ENCODE measurements at regions not wholly inside any gene's neighbourhood (a gene's known extent, or its start where the extent isn't known, plus 50 kb on each side); places are given as distances from the start of the nearest gene placed in this dataset.

DNA sequence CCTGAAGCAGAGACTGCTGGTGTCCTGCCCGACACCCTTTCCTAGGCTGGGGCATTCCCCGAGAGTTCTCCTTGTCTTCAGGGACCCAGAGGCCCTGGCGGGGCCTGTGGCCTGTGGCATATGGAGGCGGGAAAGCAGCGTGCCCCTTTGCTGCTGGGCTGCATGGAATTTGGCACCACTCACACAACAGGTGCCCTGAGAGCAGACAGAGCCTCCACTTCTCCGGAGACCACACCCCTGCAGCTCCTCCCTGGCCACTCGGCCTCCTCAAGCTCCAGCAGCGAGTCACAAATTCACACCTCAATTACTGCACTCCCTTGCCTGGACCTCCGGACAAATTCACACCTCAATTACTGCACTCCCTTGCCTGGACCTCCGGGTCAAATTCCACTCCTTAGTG, 1375.2 kb downstream of the TBC1D22A start:
- DNase-seq (ENCODE audit: low read depth, low spot score): no peak
- in situ Hi-C loops (cut with HindIII; ENCODE audit: low pct_unique_long_range_greater_than_20kb, low sequenced_read_pairs): no loop called here
- CTCF ChIA-PET: no interaction called here
- no peak overlapping the region for H3K27ac ChIP-seq (ENCODE audit: low read length)
- no peak overlapping the region for H3K4me3 ChIP-seq (ENCODE audit: low read depth in 2 of 2, low read length in 2 of 2)
- no peak for TF ChIP-seq POLR2AphosphoS5 (IDR thresholded peaks at IDR 0.05; ENCODE audit: low read depth, low read length)
- no peak for TF ChIP-seq TCF7L2 (IDR thresholded peaks at IDR 0.05; ENCODE audit: low read depth, low read length)
- TF ChIP-seq, protein P1, sequence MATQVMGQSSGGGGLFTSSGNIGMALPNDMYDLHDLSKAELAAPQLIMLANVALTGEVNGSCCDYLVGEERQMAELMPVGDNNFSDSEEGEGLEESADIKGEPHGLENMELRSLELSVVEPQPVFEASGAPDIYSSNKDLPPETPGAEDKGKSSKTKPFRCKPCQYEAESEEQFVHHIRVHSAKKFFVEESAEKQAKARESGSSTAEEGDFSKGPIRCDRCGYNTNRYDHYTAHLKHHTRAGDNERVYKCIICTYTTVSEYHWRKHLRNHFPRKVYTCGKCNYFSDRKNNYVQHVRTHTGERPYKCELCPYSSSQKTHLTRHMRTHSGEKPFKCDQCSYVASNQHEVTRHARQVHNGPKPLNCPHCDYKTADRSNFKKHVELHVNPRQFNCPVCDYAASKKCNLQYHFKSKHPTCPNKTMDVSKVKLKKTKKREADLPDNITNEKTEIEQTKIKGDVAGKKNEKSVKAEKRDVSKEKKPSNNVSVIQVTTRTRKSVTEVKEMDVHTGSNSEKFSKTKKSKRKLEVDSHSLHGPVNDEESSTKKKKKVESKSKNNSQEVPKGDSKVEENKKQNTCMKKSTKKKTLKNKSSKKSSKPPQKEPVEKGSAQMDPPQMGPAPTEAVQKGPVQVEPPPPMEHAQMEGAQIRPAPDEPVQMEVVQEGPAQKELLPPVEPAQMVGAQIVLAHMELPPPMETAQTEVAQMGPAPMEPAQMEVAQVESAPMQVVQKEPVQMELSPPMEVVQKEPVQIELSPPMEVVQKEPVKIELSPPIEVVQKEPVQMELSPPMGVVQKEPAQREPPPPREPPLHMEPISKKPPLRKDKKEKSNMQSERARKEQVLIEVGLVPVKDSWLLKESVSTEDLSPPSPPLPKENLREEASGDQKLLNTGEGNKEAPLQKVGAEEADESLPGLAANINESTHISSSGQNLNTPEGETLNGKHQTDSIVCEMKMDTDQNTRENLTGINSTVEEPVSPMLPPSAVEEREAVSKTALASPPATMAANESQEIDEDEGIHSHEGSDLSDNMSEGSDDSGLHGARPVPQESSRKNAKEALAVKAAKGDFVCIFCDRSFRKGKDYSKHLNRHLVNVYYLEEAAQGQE (IDR thresholded peaks at IDR 0.05; ENCODE audit: insufficient read depth in 1 of 2, low read depth in 2 of 2, low read length in 1 of 2): no peak
- TF ChIP-seq SIN3A (IDR thresholded peaks at IDR 0.05; ENCODE audit: borderline replicate concordance, insufficient read depth, low read depth, low read length): no peak
- TF ChIP-seq, protein P2, sequence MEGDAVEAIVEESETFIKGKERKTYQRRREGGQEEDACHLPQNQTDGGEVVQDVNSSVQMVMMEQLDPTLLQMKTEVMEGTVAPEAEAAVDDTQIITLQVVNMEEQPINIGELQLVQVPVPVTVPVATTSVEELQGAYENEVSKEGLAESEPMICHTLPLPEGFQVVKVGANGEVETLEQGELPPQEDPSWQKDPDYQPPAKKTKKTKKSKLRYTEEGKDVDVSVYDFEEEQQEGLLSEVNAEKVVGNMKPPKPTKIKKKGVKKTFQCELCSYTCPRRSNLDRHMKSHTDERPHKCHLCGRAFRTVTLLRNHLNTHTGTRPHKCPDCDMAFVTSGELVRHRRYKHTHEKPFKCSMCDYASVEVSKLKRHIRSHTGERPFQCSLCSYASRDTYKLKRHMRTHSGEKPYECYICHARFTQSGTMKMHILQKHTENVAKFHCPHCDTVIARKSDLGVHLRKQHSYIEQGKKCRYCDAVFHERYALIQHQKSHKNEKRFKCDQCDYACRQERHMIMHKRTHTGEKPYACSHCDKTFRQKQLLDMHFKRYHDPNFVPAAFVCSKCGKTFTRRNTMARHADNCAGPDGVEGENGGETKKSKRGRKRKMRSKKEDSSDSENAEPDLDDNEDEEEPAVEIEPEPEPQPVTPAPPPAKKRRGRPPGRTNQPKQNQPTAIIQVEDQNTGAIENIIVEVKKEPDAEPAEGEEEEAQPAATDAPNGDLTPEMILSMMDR (IDR thresholded peaks at IDR 0.05): no peak
- POLR2A ChIA-PET: no interaction called here
- BruUV-seq (replicated peaks): no TSS peak
- no peak for ATAC-seq
- H3K27me3 ChIP-seq (ENCODE audit: control insufficient read depth, insufficient read depth, low read length): no peaks in the 10 kb centered on the region; the same call in 1 of the 2 replicates
- intact Hi-C loops (cut with micrococcal nuclease; ENCODE audit: unreplicated experiment): no loop called here
- no peaks in the 10 kb centered on the region for H3K36me3 ChIP-seq (ENCODE audit: control insufficient read depth, insufficient read depth, low read length)
- H3K4me1 ChIP-seq (ENCODE audit: control insufficient read depth, insufficient read depth, low read length): no peaks in the 10 kb centered on the region
- H3K9me3 ChIP-seq (ENCODE audit: control insufficient read depth, insufficient read depth, low read depth, low read length): no peaks in the 10 kb centered on the region

DNA sequence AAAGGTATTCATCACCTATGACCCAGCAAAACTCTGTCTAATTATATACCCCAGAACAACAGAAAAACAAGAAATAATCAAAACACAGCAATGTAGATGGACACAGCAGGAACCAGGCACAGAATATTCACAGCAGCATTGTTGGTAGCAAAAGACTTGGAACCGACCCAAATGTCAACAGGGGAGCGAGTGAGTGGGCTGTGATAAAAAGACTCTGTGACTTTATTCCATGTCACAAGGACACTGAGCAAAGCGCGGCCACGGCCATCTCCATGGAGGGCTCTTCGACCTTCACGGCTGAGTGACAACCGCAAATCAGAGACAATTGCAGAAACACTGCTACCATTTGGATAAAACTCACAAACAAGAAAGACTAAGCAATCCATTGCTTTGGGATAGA, 1373.1 kb downstream of the TBC1D22A start:
- no peak for ATAC-seq
- POLR2A ChIA-PET: no interaction called here

More for the DNA sequence above, 1373.1 kb downstream of the TBC1D22A start:
- Histone ChIP-seq H3K36me3 (ENCODE audit: control insufficient read depth, insufficient read depth, low read length) (no peaks in the 10 kb centered on the region), H3K9me3 (ENCODE audit: control insufficient read depth, insufficient read depth, low read depth, low read length) (no peaks in the 10 kb centered on the region), H3K27ac (ENCODE audit: low read length) (no peak overlapping the region), H3K27me3 (ENCODE audit: control insufficient read depth, insufficient read depth, low read length) (no peaks in the 10 kb centered on the region), H3K4me1 (ENCODE audit: control insufficient read depth, insufficient read depth, low read length) (no peaks in the 10 kb centered on the region), H3K4me3 (ENCODE audit: low read depth in 2 of 2, low read length in 2 of 2) (no peak overlapping the region)
- intact Hi-C loops (cut with micrococcal nuclease; ENCODE audit: unreplicated experiment): no loop called here
- DNase-seq (ENCODE audit: low read depth, low spot score): no peak
- no TSS peak for BruUV-seq (replicated peaks)
- TF ChIP-seq SIN3A (IDR thresholded peaks at IDR 0.05; ENCODE audit: borderline replicate concordance, insufficient read depth, low read depth, low read length) (no peak), POLR2AphosphoS5 (IDR thresholded peaks at IDR 0.05; ENCODE audit: low read depth, low read length) (no peak), TCF7L2 (IDR thresholded peaks at IDR 0.05; ENCODE audit: low read depth, low read length) (no peak)
- TF ChIP-seq, protein P1 (IDR thresholded peaks at IDR 0.05; ENCODE audit: insufficient read depth in 1 of 2, low read depth in 2 of 2, low read length in 1 of 2): no peak
- TF ChIP-seq, protein P2 (IDR thresholded peaks at IDR 0.05): no peak
- CTCF ChIA-PET: no interaction called here
- in situ Hi-C loops (cut with HindIII; ENCODE audit: low pct_unique_long_range_greater_than_20kb, low sequenced_read_pairs): no loop called here

Measured in Panc1 (cell line).